GM10266 (cell line): ENCODE measurements at regions not wholly inside any gene's neighbourhood (a gene's known extent, or its start where the extent isn't known, plus 50 kb on each side); places are given as distances from the start of the nearest gene placed in this dataset.

Source experiments
- DNase-seq: peaks from one replicate; pipeline ENCODE4 v3.0.0; 2012; ENCODE audit errors: extremely low spot score
- CTCF ChIP-seq: IDR thresholded peaks from 2 replicates; pipeline ENCODE4 v1.5.1; 2012; ENCODE audit warnings: mild to moderate bottlenecking, low read depth; ENCODE audit not compliant: control insufficient read depth, insufficient read depth; ENCODE audit errors: missing control alignments

- no peak for TF ChIP-seq CTCF
- no peak for DNase-seq
These were observed 134.8 kb downstream of the P2RY1 start for GRCh38 chr3:152969557-152970300.

DNA sequence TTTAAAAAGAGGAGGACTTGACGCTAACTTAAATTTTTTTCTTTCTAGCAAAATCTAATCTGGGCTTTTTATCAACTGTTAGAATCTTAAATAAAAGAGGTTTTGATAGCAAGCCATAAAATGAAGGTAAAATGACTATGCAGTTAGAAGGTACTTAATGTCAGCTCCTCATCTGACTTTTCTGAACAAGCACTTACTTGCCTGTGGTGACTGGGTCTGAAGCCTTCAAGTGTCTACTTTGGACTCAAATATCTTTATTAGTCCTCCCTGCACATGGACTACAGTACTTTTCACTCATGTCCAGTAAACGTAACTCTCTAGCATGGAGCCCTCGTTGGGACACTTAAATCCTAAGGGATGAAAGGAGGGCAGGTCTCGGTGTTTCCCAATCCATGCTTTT, 135.9 kb downstream of the P2RY1 start:
- TF ChIP-seq CTCF: no peak
- no peak for DNase-seq

GRCh38 chr3:152971880-152972279, 136.9 kb downstream of the P2RY1 start:
- no peak for TF ChIP-seq CTCF

GRCh38 chr3:152973575-152973974, 138.6 kb downstream of the P2RY1 start:
- no peak for DNase-seq
- no peak for TF ChIP-seq CTCF

More at GRCh38 chr3:152971880-152972279, 136.9 kb downstream of the P2RY1 start:
- DNase-seq: no peak

DNA sequence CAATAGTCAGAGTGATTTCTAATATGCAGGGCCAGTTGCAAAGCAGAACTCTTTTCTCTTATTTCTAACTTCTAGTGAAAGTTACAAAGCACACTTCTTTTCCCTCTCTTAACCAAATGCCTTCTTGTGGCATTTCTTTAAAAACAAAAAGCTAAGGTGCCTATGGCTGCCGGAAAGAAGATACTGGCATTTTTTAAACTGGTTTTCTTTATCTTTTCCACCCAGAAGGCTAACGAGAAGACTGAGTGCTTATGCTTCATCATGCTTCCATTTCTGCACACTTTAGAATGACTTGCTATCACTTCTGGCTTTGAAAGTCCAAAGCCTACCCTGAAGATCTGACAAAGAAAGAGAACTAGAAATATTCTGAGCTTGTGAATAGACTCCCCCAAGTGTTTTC, 141.3 kb downstream of the P2RY1 start:
- DNase-seq: no peak
- no peak for TF ChIP-seq CTCF

GRCh38 chr3:152977366-152977765, 142.4 kb downstream of the P2RY1 start:
- no peak for DNase-seq
- no peak for TF ChIP-seq CTCF

DNA sequence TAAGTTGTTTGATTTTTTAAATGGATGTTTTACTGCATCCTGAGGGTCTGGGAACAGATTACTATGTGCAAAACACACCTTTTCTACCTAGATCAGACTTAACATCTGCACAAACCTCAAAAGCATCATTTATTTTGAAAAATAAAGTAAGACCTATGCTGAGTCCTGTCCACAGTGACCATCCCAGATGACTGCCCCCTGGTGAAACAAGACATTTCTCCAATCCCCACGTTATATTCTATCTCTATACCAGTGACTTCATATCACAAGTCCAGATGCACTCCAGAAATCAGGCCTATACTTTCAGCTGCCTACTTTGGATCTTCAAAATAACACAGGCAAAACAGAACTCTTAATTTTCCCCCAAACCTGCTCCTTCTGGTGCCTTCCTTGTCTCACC, 143.2 kb downstream of the P2RY1 start:
- no peak for TF ChIP-seq CTCF
- DNase-seq: no peak
